ENCODE measurements at regions not wholly inside any gene's neighbourhood (a gene's known extent, or its start where the extent isn't known, plus 50 kb on each side); places are given as distances from the start of the nearest gene placed in this dataset.
"Not testable (repeated sequence)": the region's sequence is repeated elsewhere in the genome, so short reads cannot be mapped to it uniquely, and the experiment has no call there.

- no peak for DNase-seq (ENCODE audit: low read depth in 1 of 2, low spot score in 1 of 2)
- Histone ChIP-seq H3K27me3 (ENCODE audit: insufficient read depth, poor library complexity, severe bottlenecking) (no peaks in the 10 kb centered on the region), H3K27ac (replicated peaks) (no peak overlapping the region), H3K4me3 (replicated peaks; ENCODE audit: insufficient read depth, low read length) (no peak overlapping the region)
- TF ChIP-seq POLR2AphosphoS5 (IDR thresholded peaks at IDR 0.05; ENCODE audit: low read depth), result no peak
- TF ChIP-seq REST (IDR thresholded peaks at IDR 0.05; ENCODE audit: insufficient replicate concordance, low read depth), result no peak
- no peak for TF ChIP-seq SPI1 (IDR thresholded peaks at IDR 0.05; ENCODE audit: borderline replicate concordance, low read depth)
- no peak for TF ChIP-seq CTCF (IDR thresholded peaks at IDR 0.05; ENCODE audit: insufficient read depth, low read length)
- TF ChIP-seq GABPA (IDR thresholded peaks at IDR 0.05; ENCODE audit: low read depth), result no peak
Measured at GRCh38 chr7:13727279-13727678, 262.2 kb downstream of the ETV1 start.

- DNase-seq (ENCODE audit: low read depth in 1 of 2, low spot score in 1 of 2), result no peak
- H3K27me3 ChIP-seq (ENCODE audit: insufficient read depth, poor library complexity, severe bottlenecking), result no peaks in the 10 kb centered on the region
- TF ChIP-seq POLR2AphosphoS5 (IDR thresholded peaks at IDR 0.05; ENCODE audit: low read depth) (no peak), SPI1 (IDR thresholded peaks at IDR 0.05; ENCODE audit: borderline replicate concordance, low read depth) (no peak), GABPA (IDR thresholded peaks at IDR 0.05; ENCODE audit: low read depth) (no peak), CTCF (IDR thresholded peaks at IDR 0.05; ENCODE audit: insufficient read depth, low read length) (no peak), REST (IDR thresholded peaks at IDR 0.05; ENCODE audit: insufficient replicate concordance, low read depth) (no peak)
- H3K4me3 ChIP-seq (replicated peaks; ENCODE audit: insufficient read depth, low read length), result no peak overlapping the region
- H3K27ac ChIP-seq (replicated peaks), result no peak overlapping the region
Measured at GRCh38 chr7:13727751-13728150, 261.7 kb downstream of the ETV1 start.

- not testable (repeated sequence) for H3K27ac ChIP-seq (replicated peaks); H3K27me3 ChIP-seq (ENCODE audit: insufficient read depth, poor library complexity, severe bottlenecking); DNase-seq (ENCODE audit: low read depth in 1 of 2, low spot score in 1 of 2)
Measured at GRCh38 chr7:13728430-13728829, 261.0 kb downstream of the ETV1 start.

GRCh38 chr7:13731643-13732042 lies 257.8 kb downstream of the ETV1 start:
- Histone ChIP-seq H3K4me3 (replicated peaks; ENCODE audit: insufficient read depth, low read length) (no peak overlapping the region), H3K27ac (replicated peaks) (no peak overlapping the region), H3K27me3 (ENCODE audit: insufficient read depth, poor library complexity, severe bottlenecking) (no peaks in the 10 kb centered on the region)
- no peak for DNase-seq (ENCODE audit: low read depth in 1 of 2, low spot score in 1 of 2)
- TF ChIP-seq CTCF (IDR thresholded peaks at IDR 0.05; ENCODE audit: insufficient read depth, low read length), result no peak
- no peak for TF ChIP-seq GABPA (IDR thresholded peaks at IDR 0.05; ENCODE audit: low read depth)

More at GRCh38 chr7:13728430-13728829, 261.0 kb downstream of the ETV1 start:
- H3K4me3 ChIP-seq (replicated peaks; ENCODE audit: insufficient read depth, low read length), result not testable (repeated sequence)
